Cardiac fibroblast (primary cell): ENCODE measurements at regions not wholly inside any gene's neighbourhood (a gene's known extent, or its start where the extent isn't known, plus 50 kb on each side); places are given as distances from the start of the nearest gene placed in this dataset.
A peak's percentile ranks its signal among the peaks of the same experiment; 100 is the strongest.

ENCODE experiments used
- DNase-seq, 2 donors: peaks; one replicate each; pipeline versions ENCODE4 v3.0.0 to v3.0.0-alpha.2; 2010; ENCODE audit warnings: low read depth in 2 of 2
- H3K4me3 ChIP-seq, 2 donors: replicated peaks in 1 of 2; 1 replicate in 1 of 2; 2 replicates in 1 of 2; pipeline ENCODE4 v1.5.1; 2011; ENCODE audit warnings: low read depth in 2 of 2, low read length in 2 of 2, mild to moderate bottlenecking in 2 of 2, moderate library complexity in 1 of 2
- TF ChIP-seq, protein P1 (sequence below): IDR thresholded peaks from one replicate; pipeline ENCODE4 v1.5.1; 2011; ENCODE audit warnings: low read depth, mild to moderate bottlenecking, low read length, inconsistent platforms

DNA sequence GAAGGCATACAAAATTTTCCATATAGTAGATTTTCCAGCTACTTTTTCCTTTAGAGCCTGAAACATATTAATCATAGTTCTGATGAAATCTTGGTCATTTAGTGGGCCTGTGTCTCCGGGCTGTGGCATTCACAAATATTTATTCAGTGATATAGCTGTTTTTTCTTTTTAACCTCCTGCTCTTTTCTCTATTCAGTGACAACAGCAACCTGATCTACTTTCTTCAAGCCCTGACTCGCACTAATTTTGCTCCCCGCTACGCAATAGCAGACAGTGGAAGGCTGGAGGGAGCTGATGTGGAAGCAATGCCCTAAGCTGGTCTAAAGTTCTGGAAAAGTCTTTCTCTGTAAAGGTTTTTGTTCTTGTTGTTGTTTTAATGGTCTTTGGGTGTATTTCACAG is 289.7 kb downstream of the SLITRK6 start:
- no peak overlapping the region for H3K4me3 ChIP-seq
- TF ChIP-seq, protein P1, sequence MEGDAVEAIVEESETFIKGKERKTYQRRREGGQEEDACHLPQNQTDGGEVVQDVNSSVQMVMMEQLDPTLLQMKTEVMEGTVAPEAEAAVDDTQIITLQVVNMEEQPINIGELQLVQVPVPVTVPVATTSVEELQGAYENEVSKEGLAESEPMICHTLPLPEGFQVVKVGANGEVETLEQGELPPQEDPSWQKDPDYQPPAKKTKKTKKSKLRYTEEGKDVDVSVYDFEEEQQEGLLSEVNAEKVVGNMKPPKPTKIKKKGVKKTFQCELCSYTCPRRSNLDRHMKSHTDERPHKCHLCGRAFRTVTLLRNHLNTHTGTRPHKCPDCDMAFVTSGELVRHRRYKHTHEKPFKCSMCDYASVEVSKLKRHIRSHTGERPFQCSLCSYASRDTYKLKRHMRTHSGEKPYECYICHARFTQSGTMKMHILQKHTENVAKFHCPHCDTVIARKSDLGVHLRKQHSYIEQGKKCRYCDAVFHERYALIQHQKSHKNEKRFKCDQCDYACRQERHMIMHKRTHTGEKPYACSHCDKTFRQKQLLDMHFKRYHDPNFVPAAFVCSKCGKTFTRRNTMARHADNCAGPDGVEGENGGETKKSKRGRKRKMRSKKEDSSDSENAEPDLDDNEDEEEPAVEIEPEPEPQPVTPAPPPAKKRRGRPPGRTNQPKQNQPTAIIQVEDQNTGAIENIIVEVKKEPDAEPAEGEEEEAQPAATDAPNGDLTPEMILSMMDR = no peak
- no peak for DNase-seq

- peak in 1 of 2 donors; percentile 10 for DNase-seq
- TF ChIP-seq, protein P1 = no peak
- H3K4me3 ChIP-seq = no peak overlapping the region
Observed at GRCh38 chr13:85508683-85509329, 290.4 kb downstream of the SLITRK6 start.

DNA sequence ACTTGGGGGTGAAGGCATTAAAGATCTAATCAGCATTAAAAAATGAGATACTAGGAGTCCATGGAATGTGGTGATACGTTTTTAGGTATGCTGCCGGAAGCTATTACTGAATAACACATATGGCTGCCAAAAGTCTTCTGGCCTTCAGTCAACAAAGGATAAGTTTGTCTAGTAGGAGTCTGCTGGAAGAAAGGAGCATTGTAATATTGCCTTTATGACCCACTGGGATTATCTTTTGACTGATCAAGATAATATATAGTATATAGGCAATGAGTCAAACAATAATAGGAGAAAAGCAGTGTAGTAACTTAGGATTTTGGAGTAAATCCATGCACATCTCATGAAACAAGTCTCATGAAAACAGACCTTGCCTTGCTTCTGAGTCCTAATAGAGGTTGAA is 295.4 kb downstream of the SLITRK6 start:
- DNase-seq = peak; percentile 5 to 62
- H3K4me3 ChIP-seq = no peak overlapping the region
- TF ChIP-seq, protein P1 = no peak

- no peak overlapping the region for H3K4me3 ChIP-seq
Observed at GRCh38 chr13:85501616-85502015, 297.6 kb downstream of the SLITRK6 start.

DNA sequence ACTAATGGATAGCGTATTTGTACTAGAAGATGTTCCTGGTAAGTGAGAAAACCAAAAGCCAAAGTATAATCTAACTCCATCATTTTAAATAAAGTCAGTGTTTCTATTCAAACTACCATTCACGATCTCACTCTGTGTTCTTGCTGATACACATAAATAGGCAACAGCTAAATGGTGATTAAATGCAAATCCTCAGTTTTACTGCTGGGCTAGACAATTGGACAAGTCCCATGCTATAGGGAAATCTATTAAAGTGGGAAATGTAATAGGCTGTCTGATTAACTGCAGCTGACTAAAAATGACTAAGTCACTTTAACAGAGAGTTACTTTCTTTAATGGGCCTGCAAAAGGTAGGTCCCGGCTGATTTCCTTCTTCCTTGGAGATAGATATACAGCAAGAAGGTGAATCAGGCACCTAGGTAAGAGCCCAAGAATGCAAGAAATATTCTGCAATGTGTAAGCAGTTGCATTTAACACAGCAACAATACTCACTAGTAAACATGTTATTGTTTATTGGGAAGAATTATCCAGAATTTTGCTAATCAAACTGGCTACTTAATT is 298.4 kb downstream of the SLITRK6 start:
- no peak overlapping the region for H3K4me3 ChIP-seq
- TF ChIP-seq, protein P1 = no peak
- no peak for DNase-seq

More at GRCh38 chr13:85501616-85502015, 297.6 kb downstream of the SLITRK6 start:
- TF ChIP-seq, protein P1 = no peak
- no peak for DNase-seq

DNA sequence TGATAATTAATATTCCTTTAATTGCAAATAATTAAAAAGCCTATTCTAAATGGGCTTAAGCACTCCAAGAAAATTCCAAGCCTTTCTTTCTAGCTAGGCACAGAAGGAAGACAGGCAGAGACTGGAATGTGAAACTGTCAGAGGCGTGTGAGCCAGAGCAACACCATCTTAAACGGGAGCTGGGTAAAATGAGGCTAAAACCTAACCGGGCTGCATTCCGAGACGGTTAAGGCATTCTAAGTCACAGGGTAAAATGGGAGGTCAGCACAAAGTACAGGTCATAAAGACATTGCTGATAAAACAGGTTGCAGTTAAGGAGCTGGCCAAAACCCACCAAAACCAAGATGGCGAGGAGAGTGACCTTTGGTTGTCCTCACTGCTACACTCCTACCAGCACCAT is 300.4 kb downstream of the SLITRK6 start:
- H3K4me3 ChIP-seq = no peak overlapping the region
- TF ChIP-seq, protein P1 = no peak
- DNase-seq = no peak
